NCI-H1092 treated with DMSO at 0.1 percent for 48 hours (cell line): ENCODE measurements at regions not wholly inside any gene's neighbourhood (a gene's known extent, or its start where the extent isn't known, plus 50 kb on each side); places are given as distances from the start of the nearest gene placed in this dataset.
"Not testable (repeated sequence)": the region's sequence is repeated elsewhere in the genome, so short reads cannot be mapped to it uniquely, and the experiment has no call there.

Experiments used
- DNase-seq: peaks from one replicate; lab custom pipeline; 2025; lab: John Stamatoyannopoulos, UW

- no peak for DNase-seq
Measured at GRCh38 chr17:77037943-77038342, 102.8 kb upstream of the SEC14L1 start.

DNA sequence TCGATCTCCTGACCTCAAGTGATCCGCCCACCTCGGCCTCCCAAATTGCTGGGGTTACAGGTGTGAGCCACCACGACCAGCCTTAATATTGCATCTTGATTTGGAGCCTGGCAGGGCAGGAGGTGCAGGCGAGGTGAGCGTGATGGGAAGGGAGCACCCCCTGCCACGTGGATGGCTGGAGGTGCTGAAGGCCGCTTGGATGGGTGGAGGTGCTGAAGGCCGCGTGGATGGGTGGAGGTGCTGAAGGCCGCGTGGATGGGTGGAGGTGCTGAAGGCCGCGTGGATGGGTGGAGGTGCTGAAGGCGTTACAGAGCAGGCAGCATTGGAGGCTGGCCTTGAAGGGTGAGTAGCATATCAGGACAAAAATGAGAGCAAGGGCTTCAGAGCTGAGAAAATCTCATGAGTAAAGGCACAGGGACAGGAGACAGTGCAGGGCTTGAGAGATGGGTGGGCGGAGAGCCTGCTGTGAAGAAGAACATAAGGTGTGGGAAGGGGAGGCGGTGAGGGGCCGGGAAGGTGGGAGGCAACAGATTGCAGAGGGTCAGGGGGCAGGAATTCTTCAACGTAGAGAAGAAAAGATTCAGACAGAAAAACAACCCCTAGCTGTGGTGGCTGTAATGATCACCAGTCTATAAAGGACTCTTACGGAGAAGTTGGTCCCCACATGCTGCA, 101.7 kb upstream of the SEC14L1 start:
- no peak for DNase-seq

DNA sequence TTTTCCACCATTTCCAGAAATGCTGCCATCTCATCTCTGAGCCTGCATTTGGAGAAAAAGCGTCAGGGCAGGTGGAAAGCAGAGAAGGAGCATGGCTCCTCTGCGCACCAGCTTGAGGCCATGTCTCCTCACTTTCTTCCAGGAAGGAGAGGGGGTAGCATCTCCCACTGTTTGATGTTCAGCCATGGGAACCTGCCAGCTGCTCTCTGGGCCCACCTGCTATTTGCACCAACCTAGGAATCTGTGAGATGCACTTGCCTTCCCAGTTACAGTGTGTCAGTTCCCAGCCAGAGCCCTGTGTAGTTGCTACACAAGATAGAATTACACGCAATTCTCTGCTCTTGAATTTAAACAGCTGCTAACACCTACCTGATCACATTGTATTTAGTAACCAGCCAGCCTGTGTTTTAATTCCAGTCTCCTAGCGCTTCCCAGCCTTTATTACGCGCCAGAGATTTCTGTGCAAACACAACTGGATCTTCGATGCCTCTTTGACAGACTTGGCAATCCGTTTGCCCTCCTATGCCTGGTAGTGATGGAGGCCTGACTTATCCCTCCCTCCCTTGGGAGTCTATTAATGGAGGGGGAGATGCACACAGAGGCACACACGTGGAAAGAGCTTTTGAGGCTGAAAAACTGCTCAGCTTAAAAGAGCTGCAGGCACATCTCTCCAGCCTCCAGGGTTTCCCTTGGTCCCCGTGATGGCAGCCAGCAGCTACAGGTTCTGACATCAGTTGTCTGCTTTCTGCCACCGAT, 98.1 kb upstream of the SEC14L1 start:
- peak; percentile 94 for DNase-seq

DNA sequence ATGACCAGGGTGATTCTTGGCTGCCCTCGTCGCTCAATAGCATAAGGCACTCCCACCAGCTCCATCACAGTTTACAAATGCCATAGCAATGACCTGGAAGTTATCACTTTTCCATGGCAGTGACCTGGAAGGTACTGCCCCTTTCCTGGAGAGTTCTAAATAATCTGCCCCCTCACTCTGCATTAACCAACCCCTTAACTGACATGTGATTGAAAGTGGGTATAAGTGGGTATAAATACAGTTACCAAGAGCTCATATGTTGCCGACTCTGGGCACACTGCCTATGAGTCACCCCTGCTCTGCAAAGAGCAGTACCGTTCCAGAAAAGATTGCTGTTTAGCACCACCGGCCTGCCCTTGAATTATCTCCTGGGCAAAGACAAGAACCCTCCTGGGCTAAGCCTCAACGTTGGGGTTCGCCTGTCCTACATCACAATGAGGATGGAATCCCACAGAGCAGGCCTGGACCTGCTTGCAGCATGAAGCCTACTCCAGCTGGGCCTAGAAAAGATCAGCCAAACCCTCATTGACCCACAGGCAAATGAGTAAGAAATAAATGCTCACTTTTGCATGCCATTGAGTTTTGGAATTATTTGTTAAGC, 95.2 kb upstream of the SEC14L1 start:
- DNase-seq, result no peak

GRCh38 chr17:77049440-77049839, 91.3 kb upstream of the SEC14L1 start:
- peak; percentile 88 for DNase-seq

DNA sequence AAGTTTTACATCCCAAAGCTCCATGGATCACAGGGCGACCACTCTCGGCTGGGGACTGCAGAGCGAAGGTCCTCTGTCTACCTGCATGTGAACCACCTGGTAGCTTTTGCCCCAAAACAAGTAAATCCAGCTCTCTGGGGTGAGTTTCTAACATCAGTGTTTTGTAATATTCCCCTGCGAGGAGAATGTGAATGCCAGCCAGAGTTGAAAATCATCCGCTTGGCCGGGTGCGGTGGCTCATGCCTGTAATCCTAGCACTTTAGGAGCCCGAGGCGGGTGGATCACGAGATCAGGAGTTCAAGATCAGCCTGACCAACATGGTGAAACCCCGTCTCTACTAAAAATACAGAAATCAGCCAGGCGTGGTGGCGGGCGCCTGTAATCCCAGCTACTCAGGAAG, 89.9 kb upstream of the SEC14L1 start:
- not testable (repeated sequence) for DNase-seq

DNA sequence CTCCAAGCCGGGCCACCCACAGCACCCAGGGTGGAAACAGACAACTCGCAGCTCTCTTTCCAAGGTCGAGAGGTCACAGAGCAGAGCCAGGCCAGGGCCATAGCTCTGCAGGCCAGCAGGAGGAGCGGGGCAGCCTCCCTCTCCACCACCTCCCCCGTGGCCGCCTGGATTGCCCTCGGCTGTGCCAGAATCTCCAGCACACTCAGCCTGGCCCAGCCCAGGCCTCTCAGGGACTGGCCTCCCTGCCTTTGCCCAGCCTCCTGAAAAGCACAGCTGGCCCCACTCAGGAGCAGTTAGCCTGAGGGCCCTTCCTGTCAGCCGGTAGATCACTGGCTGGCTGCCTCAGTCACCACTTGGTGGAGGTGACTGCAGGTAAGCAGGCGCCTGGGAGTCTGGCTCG, 85.8 kb upstream of the SEC14L1 start:
- DNase-seq, result peak; percentile 11

DNA sequence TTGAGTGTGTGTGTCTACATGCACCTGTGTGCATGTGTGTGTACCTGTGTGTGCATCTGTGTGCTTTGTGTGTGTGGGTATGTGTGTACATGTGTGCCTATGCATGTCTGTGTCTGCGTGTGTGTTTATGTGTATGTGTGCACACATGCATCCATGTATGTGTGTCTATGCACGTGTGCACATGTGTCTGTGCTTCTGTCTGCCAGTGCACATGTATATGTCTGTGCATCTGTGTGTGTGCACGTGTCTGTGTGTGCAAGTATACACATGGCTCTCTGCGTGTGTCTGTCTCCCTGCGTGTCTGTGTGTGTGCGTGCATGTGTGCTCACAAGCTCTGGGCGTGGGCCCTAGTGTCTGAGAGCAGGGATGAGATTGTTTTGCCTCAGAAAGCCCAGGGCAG, 85.3 kb upstream of the SEC14L1 start:
- DNase-seq, result no peak

DNA sequence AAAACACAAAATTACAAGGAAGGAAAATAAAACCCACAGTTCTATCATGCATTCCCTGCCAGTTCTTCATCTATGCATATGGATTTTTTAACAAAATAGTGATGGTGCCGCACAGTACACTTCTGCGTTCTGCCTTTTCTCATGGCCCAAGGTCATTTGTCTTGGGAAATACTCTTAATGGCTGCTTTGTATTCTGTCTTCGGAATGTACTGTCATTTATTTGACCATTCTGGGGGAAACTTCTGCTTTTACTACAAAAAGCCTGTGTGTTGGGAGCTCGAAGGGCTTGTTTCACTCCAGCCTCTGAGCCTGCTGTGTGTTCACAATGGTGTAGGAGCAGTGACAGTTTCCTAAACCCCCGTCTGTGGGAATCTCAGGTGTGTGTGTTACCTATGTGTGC, 82.8 kb upstream of the SEC14L1 start:
- DNase-seq, result no peak

DNA sequence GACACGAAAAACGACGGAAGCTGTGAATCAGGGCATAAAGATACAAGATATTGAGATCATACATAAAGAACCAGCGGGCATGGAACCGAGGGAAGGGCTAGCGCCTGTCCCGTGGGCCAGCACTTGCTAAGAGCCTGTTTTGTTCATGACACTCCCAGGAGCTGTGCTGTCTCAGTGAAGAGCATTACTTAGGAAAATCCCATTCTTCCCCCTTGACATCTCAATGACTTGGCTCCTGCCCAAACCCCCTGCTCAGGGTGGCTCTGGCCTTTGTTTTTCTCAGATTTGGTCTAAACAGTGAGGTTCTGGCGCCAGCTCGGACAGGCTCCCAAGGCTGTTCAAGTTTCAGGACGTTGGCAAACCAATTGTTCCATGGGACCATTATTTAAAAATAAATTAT, 79.1 kb upstream of the SEC14L1 start:
- peak; percentile 46 for DNase-seq

DNA sequence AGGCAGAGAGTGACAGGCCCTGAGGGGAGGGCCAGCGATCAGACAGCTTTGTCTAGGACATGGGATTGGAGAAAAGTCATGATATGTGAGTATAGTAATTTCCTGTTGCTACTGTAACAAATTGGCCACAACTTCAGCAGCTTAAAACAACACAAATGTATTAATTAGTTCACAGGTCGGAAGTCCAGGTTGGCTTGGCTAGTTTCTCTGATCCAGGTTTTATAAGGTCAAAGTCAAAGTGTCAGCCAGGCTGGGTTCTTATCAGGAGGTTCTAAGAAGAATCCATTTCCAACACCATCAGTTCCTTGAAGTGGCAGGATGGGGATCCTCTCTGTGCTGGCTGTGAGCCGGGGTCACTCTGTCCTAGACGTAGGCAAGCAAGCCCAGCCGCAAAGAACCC, 76.2 kb upstream of the SEC14L1 start:
- DNase-seq, result no peak

DNA sequence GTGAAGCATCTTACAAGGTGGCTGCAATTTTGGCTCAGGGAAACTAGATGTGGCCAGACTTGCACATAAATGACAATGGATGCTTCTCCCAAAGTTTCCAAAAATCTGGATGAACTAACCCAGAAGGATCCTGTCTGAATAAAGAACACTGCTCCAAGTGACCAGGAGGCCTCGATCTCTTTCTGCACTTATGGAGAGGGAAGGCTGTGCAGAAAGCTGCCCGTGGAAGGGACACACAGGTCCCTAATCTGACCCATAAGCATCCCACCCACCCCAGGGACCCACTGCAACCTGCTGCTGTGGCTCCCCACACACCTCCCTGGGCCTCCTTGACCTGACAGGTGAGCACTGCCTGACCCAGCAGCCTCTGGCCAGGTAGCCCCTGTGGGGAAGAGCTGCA, 74.6 kb upstream of the SEC14L1 start:
- no peak for DNase-seq

DNA sequence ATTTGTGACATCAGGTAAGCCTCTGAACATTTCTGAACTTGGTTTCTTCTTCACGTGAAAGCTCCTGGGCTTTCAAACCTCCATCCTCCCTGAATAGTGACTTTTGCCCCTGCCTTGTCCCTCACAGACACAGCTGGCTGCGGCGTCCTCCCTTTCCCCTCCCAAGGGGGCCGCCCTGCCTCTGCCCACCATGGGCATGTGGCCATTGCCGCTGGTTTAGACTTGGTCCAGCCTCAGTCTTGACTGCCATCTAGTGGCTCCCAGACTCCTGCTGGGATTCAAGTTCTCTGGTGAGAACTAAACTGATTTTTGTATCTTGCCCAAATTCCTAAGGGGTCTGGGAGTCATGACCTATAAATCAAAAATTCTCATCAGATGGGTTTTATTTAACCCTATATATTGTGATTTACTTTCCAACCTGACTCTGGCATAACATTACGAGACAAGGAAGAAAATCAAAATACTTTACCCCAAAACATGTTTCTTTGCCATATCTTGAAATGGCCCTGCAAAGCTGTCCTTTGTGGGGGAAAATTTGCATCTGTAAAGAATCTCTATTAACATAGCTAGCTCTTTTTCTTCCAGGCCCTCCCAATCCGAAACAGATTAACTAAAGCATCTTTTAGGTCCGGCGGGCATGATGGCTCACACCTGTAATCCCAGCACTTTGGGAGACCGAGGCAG, 73.9 kb upstream of the SEC14L1 start:
- peak; percentile 43 for DNase-seq

GRCh38 chr17:77068915-77069314, 71.9 kb upstream of the SEC14L1 start:
- no peak for DNase-seq

DNA sequence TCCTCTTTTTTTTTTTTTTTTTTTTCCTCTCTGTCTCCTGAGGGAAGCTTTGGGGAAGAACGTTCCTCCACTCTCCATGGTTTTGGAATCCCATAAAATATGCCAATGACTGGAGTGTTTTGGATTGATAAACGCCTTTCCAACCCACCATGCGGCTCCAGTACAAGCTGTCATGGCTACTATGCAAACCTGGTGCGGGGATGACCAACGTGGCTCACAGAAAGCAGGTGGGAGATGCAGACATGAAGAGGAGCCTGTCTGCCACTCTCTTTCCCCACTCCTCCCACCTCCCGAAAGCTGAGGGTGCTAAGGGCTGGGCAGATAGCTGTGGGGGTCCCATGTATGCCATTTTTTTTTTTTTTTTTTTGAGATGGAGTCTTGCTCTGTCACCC, 69.9 kb upstream of the SEC14L1 start:
- no peak for DNase-seq

DNA sequence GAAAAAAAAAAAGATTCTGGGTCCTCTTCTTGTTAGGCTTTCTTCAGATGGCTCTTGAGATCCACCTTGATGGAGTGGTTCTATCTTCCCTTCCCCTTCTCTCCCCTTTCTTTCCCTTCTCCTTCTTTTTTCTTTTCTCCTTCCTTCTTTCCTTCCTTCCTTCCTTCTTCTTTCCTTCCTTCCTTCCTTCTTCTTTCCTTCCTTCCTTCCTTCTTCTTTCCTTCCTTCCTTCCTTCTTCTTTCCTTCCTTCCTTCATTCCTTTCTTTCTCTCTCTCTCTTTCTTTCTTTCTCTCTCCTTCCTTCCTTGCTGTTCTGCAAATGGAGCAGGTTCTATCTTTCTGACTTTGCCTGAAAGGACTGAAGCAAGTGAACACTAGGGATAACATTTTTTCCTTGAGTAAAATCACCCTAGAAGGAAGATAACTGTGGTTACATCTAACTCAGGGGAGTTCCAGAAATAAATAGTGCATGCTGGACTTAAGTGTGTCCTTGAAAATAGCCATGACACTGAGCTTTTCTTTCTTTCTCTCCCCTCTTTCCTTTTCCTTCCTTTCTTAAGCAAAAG, 68.8 kb upstream of the SEC14L1 start:
- DNase-seq, result no peak

DNA sequence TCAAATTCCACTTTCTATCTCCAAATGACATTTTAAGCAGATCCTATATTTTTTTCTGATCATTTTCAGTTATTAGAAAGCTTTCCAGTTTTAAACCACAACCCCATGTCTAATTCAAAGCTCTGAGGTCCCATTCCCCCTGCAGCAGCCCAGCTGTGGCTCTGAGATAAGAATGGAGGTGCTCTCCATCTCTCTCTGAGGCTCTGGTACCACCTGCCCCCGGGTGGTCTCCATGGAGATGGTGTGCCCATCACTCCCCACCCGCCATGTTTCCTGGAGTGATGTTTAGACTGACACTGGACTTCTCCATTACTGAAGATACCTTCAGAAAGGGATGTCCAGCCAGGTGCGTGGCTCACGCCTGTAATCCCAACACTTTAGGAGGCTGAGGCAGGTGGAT, 68.1 kb upstream of the SEC14L1 start:
- DNase-seq, result no peak

- no peak for DNase-seq
Measured at GRCh38 chr17:77074681-77075080, 66.1 kb upstream of the SEC14L1 start.

- DNase-seq, result peak; percentile 73
Measured at GRCh38 chr17:77076124-77076830, 64.5 kb upstream of the SEC14L1 start.

- no peak for DNase-seq
Measured at GRCh38 chr17:77083531-77083930, 57.2 kb upstream of the SEC14L1 start.

GRCh38 chr17:77085926-77086432, 54.8 kb upstream of the SEC14L1 start:
- DNase-seq, result peak; percentile 44
